ENCODE measurements at regions not wholly inside any gene's neighbourhood (a gene's known extent, or its start where the extent isn't known, plus 50 kb on each side); places are given as distances from the start of the nearest gene placed in this dataset.

DNA sequence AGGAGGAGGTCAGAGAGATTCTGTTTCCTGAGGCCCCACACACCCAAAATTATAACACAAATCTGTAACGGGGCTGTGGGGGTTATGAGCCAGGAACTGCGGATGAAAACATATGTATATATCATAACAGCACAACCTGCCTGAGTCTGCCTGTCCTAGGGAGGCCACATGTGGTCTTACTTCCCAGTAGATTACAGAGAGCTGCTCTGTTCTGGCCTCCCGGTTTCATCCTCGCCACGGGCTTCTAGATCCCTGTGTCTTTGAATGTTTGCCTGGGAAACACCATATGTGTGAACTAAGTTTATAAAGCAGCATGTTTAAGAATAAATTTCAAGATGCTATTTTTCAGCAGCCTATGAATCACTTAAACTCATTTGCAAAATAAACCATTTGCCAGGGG lies 124.0 kb downstream of the TMEM200C start:
- Mint-ChIP-seq H3K4me1 (ENCODE audit: unreplicated experiment) (no peaks in the 10 kb centered on the region), H3K27ac (ENCODE audit: unreplicated experiment) (no peak overlapping the region)

DNA sequence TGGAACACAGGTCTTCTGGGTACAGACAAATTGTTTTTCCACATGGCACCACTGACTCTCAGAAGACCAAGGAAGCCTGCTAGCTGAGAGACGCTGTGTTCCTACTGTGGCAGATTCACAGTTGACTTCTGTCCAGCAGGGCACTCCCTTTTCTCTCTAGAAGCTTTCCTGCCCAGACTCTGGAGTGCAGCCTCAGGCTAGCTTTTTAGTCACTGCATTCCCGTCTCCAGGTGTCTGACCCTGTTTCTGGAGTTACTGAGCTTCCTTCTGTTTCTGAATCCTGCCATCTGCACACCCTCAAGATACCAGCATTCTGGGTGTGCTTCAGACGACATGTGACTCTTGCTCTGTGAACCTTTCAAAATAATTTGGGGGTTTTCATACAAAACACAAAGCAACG lies 125.1 kb downstream of the TMEM200C start:
- no peaks in the 10 kb centered on the region for H3K9me3 Mint-ChIP-seq (ENCODE audit: unreplicated experiment)
- DNase-seq (ENCODE audit: low spot score): no peak
- no peaks in the 10 kb centered on the region for H3K4me1 Mint-ChIP-seq (ENCODE audit: unreplicated experiment)
- TF ChIP-seq, protein P1, sequence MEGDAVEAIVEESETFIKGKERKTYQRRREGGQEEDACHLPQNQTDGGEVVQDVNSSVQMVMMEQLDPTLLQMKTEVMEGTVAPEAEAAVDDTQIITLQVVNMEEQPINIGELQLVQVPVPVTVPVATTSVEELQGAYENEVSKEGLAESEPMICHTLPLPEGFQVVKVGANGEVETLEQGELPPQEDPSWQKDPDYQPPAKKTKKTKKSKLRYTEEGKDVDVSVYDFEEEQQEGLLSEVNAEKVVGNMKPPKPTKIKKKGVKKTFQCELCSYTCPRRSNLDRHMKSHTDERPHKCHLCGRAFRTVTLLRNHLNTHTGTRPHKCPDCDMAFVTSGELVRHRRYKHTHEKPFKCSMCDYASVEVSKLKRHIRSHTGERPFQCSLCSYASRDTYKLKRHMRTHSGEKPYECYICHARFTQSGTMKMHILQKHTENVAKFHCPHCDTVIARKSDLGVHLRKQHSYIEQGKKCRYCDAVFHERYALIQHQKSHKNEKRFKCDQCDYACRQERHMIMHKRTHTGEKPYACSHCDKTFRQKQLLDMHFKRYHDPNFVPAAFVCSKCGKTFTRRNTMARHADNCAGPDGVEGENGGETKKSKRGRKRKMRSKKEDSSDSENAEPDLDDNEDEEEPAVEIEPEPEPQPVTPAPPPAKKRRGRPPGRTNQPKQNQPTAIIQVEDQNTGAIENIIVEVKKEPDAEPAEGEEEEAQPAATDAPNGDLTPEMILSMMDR (IDR thresholded peaks at IDR 0.05; ENCODE audit: unreplicated experiment): no peak
- H3K36me3 Mint-ChIP-seq (ENCODE audit: low read depth, unreplicated experiment): no peaks in the 10 kb centered on the region
- H3K27ac Mint-ChIP-seq (ENCODE audit: unreplicated experiment): no peak overlapping the region
- H3K27me3 Mint-ChIP-seq (ENCODE audit: unreplicated experiment): no peaks in the 10 kb centered on the region
- H3K4me3 Mint-ChIP-seq (ENCODE audit: unreplicated experiment): no peak overlapping the region

More for the DNA sequence above, 124.0 kb downstream of the TMEM200C start:
- no peak for DNase-seq (ENCODE audit: low spot score)
- Mint-ChIP-seq H3K4me3 (ENCODE audit: unreplicated experiment) (no peak overlapping the region), H3K27me3 (ENCODE audit: unreplicated experiment) (no peaks in the 10 kb centered on the region), H3K36me3 (ENCODE audit: low read depth, unreplicated experiment) (no peaks in the 10 kb centered on the region), H3K9me3 (ENCODE audit: unreplicated experiment) (no peaks in the 10 kb centered on the region)
- TF ChIP-seq, protein P1 (IDR thresholded peaks at IDR 0.05; ENCODE audit: unreplicated experiment): no peak

DNA sequence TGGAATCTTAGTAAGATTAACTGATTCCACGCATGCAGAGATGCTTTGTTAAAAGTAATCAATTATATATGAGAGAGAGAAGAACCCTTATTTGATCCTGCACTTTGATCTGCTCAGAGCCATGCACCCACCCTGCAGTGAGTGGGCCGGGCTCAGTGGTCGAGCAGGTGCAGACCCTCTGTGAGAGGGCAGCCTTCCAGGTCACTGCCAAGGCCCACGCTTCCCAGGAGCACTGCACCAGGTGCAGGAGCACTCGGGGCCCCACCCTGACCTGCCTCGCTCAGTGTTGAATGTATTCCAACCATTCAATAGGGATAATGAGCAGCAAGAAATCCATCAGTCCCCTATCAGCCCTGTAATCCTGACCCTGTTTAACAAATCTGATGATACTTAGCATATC lies 126.9 kb downstream of the TMEM200C start:
- TF ChIP-seq, protein P1 (IDR thresholded peaks at IDR 0.05; ENCODE audit: unreplicated experiment): no peak
- no peaks in the 10 kb centered on the region for H3K27me3 Mint-ChIP-seq (ENCODE audit: unreplicated experiment)
- H3K9me3 Mint-ChIP-seq (ENCODE audit: unreplicated experiment): no peaks in the 10 kb centered on the region
- no peak overlapping the region for H3K4me3 Mint-ChIP-seq (ENCODE audit: unreplicated experiment)
- H3K27ac Mint-ChIP-seq (ENCODE audit: unreplicated experiment): no peak overlapping the region
- H3K36me3 Mint-ChIP-seq (ENCODE audit: low read depth, unreplicated experiment): no peaks in the 10 kb centered on the region
- DNase-seq (ENCODE audit: low spot score): no peak
- no peaks in the 10 kb centered on the region for H3K4me1 Mint-ChIP-seq (ENCODE audit: unreplicated experiment)

DNA sequence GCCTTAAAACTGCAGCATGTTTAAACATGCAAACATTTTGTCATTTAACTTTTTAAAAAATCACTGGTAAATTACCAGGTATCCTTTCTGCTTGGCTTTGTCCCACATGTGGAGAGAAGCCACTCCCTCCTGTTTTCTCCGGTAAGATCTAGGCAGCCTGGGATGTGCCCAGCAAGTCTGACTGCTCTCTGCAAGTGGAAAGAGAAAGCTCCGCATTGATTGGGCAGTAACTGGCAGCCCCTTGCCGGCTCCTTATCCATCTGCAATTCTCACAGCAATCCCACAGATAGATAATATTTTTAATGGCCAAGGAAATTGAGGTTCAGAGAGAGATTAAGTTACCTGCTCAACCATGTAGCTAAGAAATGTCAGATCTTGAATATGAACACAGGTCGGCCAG lies 136.1 kb downstream of the TMEM200C start:
- peaks cover 4% of the 10 kb centered on the region for H3K27me3 Mint-ChIP-seq (ENCODE audit: unreplicated experiment)
- TF ChIP-seq, protein P1 (IDR thresholded peaks at IDR 0.05; ENCODE audit: unreplicated experiment): no peak
- no peaks in the 10 kb centered on the region for H3K9me3 Mint-ChIP-seq (ENCODE audit: unreplicated experiment)
- no peaks in the 10 kb centered on the region for H3K4me1 Mint-ChIP-seq (ENCODE audit: unreplicated experiment)
- H3K36me3 Mint-ChIP-seq (ENCODE audit: low read depth, unreplicated experiment): no peaks in the 10 kb centered on the region
- H3K27ac Mint-ChIP-seq (ENCODE audit: unreplicated experiment): no peak overlapping the region
- no peak overlapping the region for H3K4me3 Mint-ChIP-seq (ENCODE audit: unreplicated experiment)
- DNase-seq (ENCODE audit: low spot score): no peak

DNA sequence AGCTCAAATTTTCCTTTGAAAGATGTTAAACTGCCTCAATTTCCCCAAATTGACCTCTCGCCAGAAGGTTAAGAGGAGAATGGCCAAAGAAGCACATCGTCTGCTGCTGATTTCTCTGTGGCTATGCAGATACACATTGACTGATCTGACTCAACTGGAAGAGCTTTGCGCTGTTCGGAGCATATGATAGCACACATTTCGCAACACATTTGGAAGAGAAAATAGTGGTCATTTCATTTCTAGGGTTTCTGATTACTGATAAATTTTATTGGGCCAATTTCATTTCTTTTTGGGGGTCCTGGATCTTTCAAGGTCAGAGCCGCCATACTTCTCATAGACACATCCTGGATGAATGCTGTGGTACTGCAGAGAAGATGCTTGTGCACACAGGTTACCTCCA lies 138.5 kb downstream of the TMEM200C start:
- H3K27ac Mint-ChIP-seq (ENCODE audit: unreplicated experiment): no peak overlapping the region
- H3K4me1 Mint-ChIP-seq (ENCODE audit: unreplicated experiment): no peaks in the 10 kb centered on the region
- peaks cover 2% of the 10 kb centered on the region for H3K27me3 Mint-ChIP-seq (ENCODE audit: unreplicated experiment)
- H3K4me3 Mint-ChIP-seq (ENCODE audit: unreplicated experiment): no peak overlapping the region
- TF ChIP-seq, protein P1 (IDR thresholded peaks at IDR 0.05; ENCODE audit: unreplicated experiment): no peak
- H3K36me3 Mint-ChIP-seq (ENCODE audit: low read depth, unreplicated experiment): no peaks in the 10 kb centered on the region
- no peaks in the 10 kb centered on the region for H3K9me3 Mint-ChIP-seq (ENCODE audit: unreplicated experiment)
- no peak for DNase-seq (ENCODE audit: low spot score)
